Esophagus muscularis mucosa (tissue), 4 donors: ENCODE measurements at regions not wholly inside any gene's neighbourhood (a gene's known extent, or its start where the extent isn't known, plus 50 kb on each side); places are given as distances from the start of the nearest gene placed in this dataset.

Source experiments
- CTCF ChIP-seq, 3 experiments: fragments of 200-600 bp in 2 of 3; fragments of 450-650 bp in 1 of 3; sonication (generic) in 2 of 3; IDR thresholded peaks; one replicate each; pipeline ENCODE4 v1.5.1; 2017 to 2019; ENCODE audit warnings: antibody characterized with exemption in 3 of 3, mild to moderate bottlenecking in 2 of 3, moderate library complexity in 1 of 3
- EP300 ChIP-seq: sonication (generic); formaldehyde crosslinking; IDR thresholded peaks from one replicate; pipeline ENCODE4 v1.6.1; 2017; ENCODE audit warnings: antibody characterized with exemption
- POLR2A ChIP-seq: fragments of 450-650 bp; IDR thresholded peaks from one replicate; pipeline ENCODE4 v1.6.1; 2017; ENCODE audit warnings: antibody characterized with exemption, moderate library complexity, mild to moderate bottlenecking, low read depth

- TF ChIP-seq CTCF (IDR thresholded peaks at IDR 0.05) (no peak), EP300 (no peak), POLR2A (no peak)
Observed at GRCh38 chr3:70518356-70518755, 205.9 kb upstream of the MDFIC2 start.
